Stimulated activated CD4-positive, alpha-beta T cell treated with anti-CD3 and anti-CD28 coated beads, Interleukin-1b, Interleukin-23, amount 100 ng/mL, for 1 hour (primary cell): ENCODE measurements at regions not wholly inside any gene's neighbourhood (a gene's known extent, or its start where the extent isn't known, plus 50 kb on each side); places are given as distances from the start of the nearest gene placed in this dataset.

Source experiments
- DNase-seq, 2 donors: peaks; one replicate each; pipeline ENCODE4 v3.0.0-alpha.2; 2020; ENCODE audit warnings: low read depth in 2 of 2

GRCh38 chr15:69891070-69891536, 206.6 kb downstream of the TLE3 start:
- no peak for DNase-seq

- DNase-seq = no peak
These were observed 206.1 kb downstream of the TLE3 start for GRCh38 chr15:69891606-69892005.

- no peak for DNase-seq
These were observed 205.4 kb downstream of the TLE3 start for GRCh38 chr15:69892351-69892750.

GRCh38 chr15:69893086-69893485, 204.6 kb downstream of the TLE3 start:
- no peak for DNase-seq

GRCh38 chr15:69893863-69894262, 203.9 kb downstream of the TLE3 start:
- no peak for DNase-seq

GRCh38 chr15:69895202-69895601, 202.5 kb downstream of the TLE3 start:
- DNase-seq = no peak

GRCh38 chr15:69896606-69897005, 201.1 kb downstream of the TLE3 start:
- no peak for DNase-seq

GRCh38 chr15:69897061-69897460, 200.7 kb downstream of the TLE3 start:
- no peak for DNase-seq

- no peak for DNase-seq
These were observed 200.1 kb downstream of the TLE3 start for GRCh38 chr15:69897471-69898237.

- no peak for DNase-seq
These were observed 199.5 kb downstream of the TLE3 start for GRCh38 chr15:69898243-69898642.

GRCh38 chr15:69902414-69903062, 195.2 kb downstream of the TLE3 start:
- DNase-seq = no peak

GRCh38 chr15:69903470-69904469, 193.9 kb downstream of the TLE3 start:
- no peak for DNase-seq

- DNase-seq = no peak
These were observed 191.2 kb downstream of the TLE3 start for GRCh38 chr15:69906256-69907185.

- DNase-seq = no peak
These were observed 189.7 kb downstream of the TLE3 start for GRCh38 chr15:69908060-69908459.

- no peak for DNase-seq
These were observed 188.9 kb downstream of the TLE3 start for GRCh38 chr15:69908590-69909420.

GRCh38 chr15:69909719-69910444, 187.8 kb downstream of the TLE3 start:
- no peak for DNase-seq

- no peak for DNase-seq
These were observed 187.2 kb downstream of the TLE3 start for GRCh38 chr15:69910514-69910913.

- no peak for DNase-seq
These were observed 185.6 kb downstream of the TLE3 start for GRCh38 chr15:69912116-69912515.

GRCh38 chr15:69914040-69914439, 183.7 kb downstream of the TLE3 start:
- DNase-seq = no peak
